Keratinocyte (primary cell): ENCODE measurements at regions not wholly inside any gene's neighbourhood (a gene's known extent, or its start where the extent isn't known, plus 50 kb on each side); places are given as distances from the start of the nearest gene placed in this dataset.

Experiments used
- EZH2 ChIP-seq: IDR thresholded peaks from one replicate; pipeline ENCODE4 v1.6.1; 2012; ENCODE audit warnings: inconsistent platforms, mild to moderate bottlenecking, low read length, moderate library complexity
- TF ChIP-seq, protein P1 (sequence below), 3 experiments: IDR thresholded peaks in 1 of 3; conservative IDR thresholded peaks in 1 of 3; optimal IDR thresholded peaks in 1 of 3; 2 replicates in 2 of 3; 3 replicates in 1 of 3; pipeline versions ENCODE3 to v1.5.1; 2011; ENCODE audit warnings: low read length in 3 of 3, mild to moderate bottlenecking in 3 of 3, moderate library complexity in 2 of 3, control low read depth in 1 of 3, inconsistent platforms in 1 of 3; ENCODE audit not compliant: insufficient read depth in 2 of 3; ENCODE audit errors: extremely low read depth in 1 of 3

GRCh38 chr6:14728396-14729024, 517.4 kb upstream of the JARID2 start:
- TF ChIP-seq, protein P1, sequence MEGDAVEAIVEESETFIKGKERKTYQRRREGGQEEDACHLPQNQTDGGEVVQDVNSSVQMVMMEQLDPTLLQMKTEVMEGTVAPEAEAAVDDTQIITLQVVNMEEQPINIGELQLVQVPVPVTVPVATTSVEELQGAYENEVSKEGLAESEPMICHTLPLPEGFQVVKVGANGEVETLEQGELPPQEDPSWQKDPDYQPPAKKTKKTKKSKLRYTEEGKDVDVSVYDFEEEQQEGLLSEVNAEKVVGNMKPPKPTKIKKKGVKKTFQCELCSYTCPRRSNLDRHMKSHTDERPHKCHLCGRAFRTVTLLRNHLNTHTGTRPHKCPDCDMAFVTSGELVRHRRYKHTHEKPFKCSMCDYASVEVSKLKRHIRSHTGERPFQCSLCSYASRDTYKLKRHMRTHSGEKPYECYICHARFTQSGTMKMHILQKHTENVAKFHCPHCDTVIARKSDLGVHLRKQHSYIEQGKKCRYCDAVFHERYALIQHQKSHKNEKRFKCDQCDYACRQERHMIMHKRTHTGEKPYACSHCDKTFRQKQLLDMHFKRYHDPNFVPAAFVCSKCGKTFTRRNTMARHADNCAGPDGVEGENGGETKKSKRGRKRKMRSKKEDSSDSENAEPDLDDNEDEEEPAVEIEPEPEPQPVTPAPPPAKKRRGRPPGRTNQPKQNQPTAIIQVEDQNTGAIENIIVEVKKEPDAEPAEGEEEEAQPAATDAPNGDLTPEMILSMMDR (optimal IDR thresholded peaks at IDR 0.05 in 1 of 3, IDR thresholded peaks at IDR 0.05 in 1 of 3, conservative IDR thresholded peaks at IDR 0.05 in 1 of 3; ENCODE audit: extremely low read depth in 1 of 3, insufficient read depth in 2 of 3, low read length in 3 of 3): no peak
- TF ChIP-seq EZH2: no peak
